Progenitor cell of endocrine pancreas (in vitro differentiated cells): ENCODE measurements at regions not wholly inside any gene's neighbourhood (a gene's known extent, or its start where the extent isn't known, plus 50 kb on each side); places are given as distances from the start of the nearest gene placed in this dataset.

Experiments used
- DNase-seq: peaks from one replicate; pipeline ENCODE4 v3.0.0; 2021; ENCODE audit warnings: low spot score; ENCODE audit not compliant: unreplicated experiment
- H3K27ac Mint-ChIP-seq: 2 replicates; pipeline ENCODE4 v1.8.0; 2021; ENCODE audit warnings: mild to moderate bottlenecking, moderate library complexity, mixed read lengths
- H3K27me3 Mint-ChIP-seq: 2 replicates; pipeline ENCODE4 v1.8.0; 2021; ENCODE audit warnings: mixed read lengths
- H3K36me3 Mint-ChIP-seq: 2 replicates; pipeline ENCODE4 v1.8.0; 2022; ENCODE audit warnings: mixed read lengths; ENCODE audit not compliant: insufficient read depth
- H3K4me1 Mint-ChIP-seq: 2 replicates; pipeline ENCODE4 v1.8.0; 2021; ENCODE audit warnings: low read depth, mixed read lengths
- H3K4me3 Mint-ChIP-seq: 2 replicates; pipeline ENCODE4 v1.8.0; 2021; ENCODE audit warnings: low read depth, mild to moderate bottlenecking, moderate library complexity, mixed read lengths
- H3K9me3 Mint-ChIP-seq: 2 replicates; pipeline ENCODE4 v1.8.0; 2021; ENCODE audit warnings: low read depth, mixed read lengths
- TF ChIP-seq, protein P1 (sequence below): fragments of 200-600 bp; sonication (generic); IDR thresholded peaks from one replicate; pipeline ENCODE4 v1.5.0; 2021; ENCODE audit warnings: antibody characterized with exemption, mild to moderate bottlenecking; ENCODE audit not compliant: unreplicated experiment

DNA sequence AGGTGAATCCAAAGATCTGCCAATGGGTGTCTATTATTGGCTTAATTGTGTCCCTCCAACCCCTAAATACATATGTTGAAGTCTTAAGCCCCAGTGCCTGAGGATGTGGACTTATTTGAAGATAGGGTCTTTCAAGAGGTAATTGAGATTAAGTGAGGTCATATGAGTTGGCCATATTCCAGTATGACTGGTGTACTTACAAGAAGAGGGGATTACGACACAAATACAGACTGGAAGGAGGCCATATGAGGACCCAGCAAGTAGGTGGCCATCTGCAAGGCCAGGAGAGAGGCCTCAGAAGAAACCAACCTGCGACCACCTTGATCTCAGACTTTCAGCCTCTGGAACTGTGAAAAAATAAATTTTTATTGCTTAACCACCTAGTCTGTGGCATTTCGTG, 121.1 kb upstream of the FN1 start:
- no peaks in the 10 kb centered on the region for H3K4me1 Mint-ChIP-seq
- no peaks in the 10 kb centered on the region for H3K36me3 Mint-ChIP-seq
- DNase-seq = no peak
- H3K4me3 Mint-ChIP-seq = no peak overlapping the region
- TF ChIP-seq, protein P1, sequence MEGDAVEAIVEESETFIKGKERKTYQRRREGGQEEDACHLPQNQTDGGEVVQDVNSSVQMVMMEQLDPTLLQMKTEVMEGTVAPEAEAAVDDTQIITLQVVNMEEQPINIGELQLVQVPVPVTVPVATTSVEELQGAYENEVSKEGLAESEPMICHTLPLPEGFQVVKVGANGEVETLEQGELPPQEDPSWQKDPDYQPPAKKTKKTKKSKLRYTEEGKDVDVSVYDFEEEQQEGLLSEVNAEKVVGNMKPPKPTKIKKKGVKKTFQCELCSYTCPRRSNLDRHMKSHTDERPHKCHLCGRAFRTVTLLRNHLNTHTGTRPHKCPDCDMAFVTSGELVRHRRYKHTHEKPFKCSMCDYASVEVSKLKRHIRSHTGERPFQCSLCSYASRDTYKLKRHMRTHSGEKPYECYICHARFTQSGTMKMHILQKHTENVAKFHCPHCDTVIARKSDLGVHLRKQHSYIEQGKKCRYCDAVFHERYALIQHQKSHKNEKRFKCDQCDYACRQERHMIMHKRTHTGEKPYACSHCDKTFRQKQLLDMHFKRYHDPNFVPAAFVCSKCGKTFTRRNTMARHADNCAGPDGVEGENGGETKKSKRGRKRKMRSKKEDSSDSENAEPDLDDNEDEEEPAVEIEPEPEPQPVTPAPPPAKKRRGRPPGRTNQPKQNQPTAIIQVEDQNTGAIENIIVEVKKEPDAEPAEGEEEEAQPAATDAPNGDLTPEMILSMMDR = no peak
- H3K27ac Mint-ChIP-seq = no peak overlapping the region
- H3K27me3 Mint-ChIP-seq = no peaks in the 10 kb centered on the region
- H3K9me3 Mint-ChIP-seq = peaks cover 17% of the 10 kb centered on the region

DNA sequence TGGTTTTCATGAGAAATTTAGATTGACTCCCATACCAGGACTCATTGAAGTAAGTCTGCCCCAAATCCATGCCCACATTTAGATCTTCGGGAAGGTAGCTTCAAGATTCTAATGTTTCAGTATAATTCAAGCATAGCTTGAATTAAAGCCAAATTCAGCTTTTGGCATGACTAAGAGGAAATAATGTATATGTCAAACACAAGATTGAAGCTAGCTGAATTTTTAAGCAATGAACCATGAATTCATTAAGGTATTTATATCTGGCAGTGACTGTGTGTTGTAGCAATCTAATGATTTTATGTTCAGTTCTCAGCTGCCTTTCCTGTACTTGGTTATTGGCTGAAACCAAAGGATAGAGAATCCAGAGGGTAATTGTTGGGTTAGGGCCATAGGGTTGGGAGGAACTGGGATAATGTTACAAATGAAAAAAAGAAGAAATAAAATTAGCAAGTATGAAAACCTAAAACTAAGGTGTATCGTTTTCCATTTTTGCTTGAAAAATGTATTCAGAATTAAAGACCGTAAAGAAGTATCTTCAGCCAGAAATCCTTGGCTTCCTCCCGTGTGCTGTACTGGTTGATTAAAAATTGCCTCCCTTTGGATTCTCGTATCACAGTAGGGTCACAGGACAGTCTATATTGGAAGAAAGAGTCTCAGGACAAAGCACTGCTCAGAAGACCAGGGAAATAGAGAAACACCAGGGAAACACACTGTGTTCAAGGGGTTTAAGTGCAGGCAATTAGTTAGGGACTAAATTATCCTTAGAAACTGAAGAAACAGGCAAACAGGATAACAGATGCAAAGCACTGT, 119.0 kb upstream of the FN1 start:
- H3K4me3 Mint-ChIP-seq = no peak overlapping the region
- no peak for DNase-seq
- no peaks in the 10 kb centered on the region for H3K4me1 Mint-ChIP-seq
- no peaks in the 10 kb centered on the region for H3K36me3 Mint-ChIP-seq
- TF ChIP-seq, protein P1 = no peak
- peaks cover 9% of the 10 kb centered on the region for H3K9me3 Mint-ChIP-seq
- no peaks in the 10 kb centered on the region for H3K27me3 Mint-ChIP-seq
- no peak overlapping the region for H3K27ac Mint-ChIP-seq

DNA sequence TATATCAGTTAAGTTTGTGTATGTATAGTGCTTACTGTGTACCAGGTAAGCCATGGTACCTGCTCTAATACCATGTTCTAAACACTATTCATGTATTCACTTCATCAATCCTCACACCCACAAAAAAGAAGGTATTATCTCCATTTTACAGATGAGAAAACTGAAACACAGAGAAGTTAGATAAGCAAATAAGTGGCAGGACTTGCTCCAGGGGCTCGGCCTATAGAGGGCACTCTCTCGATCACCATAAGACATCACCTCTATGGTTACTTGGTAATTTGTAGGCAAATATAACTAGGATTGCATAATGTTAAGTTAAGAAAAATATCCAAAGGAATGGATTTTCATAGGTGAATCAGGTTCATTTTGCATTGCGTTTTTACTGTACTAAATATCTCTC, 118.1 kb upstream of the FN1 start:
- Mint-ChIP-seq H3K9me3 (peaks cover 6% of the 10 kb centered on the region), H3K27ac (no peak overlapping the region), H3K4me3 (no peak overlapping the region), H3K36me3 (no peaks in the 10 kb centered on the region), H3K27me3 (no peaks in the 10 kb centered on the region), H3K4me1 (peaks cover 4% of the 10 kb centered on the region)
- TF ChIP-seq, protein P1 = no peak
- no peak for DNase-seq

DNA sequence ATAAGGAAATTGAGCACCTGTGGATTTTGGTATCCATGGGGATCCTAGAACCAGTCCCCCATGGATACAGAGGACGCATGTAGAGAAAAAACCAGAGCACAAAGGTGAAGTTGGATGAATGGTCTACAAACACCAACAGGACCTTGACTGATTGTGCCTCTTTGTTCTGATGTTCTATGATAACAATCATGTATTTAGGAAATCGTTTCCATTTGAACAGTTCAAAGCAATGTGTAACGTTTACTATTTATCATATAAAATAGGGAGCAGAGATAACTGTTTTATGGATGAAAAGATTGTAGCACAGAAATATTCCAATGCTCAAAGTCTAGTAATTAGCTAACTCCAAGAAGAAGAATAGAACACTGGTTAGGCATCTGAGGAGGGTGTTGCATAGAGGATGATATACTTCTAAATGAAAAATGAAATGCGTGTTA, 116.3 kb upstream of the FN1 start:
- no peaks in the 10 kb centered on the region for H3K36me3 Mint-ChIP-seq
- H3K27me3 Mint-ChIP-seq = no peaks in the 10 kb centered on the region
- peaks cover 7% of the 10 kb centered on the region for H3K4me1 Mint-ChIP-seq
- H3K27ac Mint-ChIP-seq = no peak overlapping the region
- H3K4me3 Mint-ChIP-seq = no peak overlapping the region
- H3K9me3 Mint-ChIP-seq = peaks cover 6% of the 10 kb centered on the region
- TF ChIP-seq, protein P1 = no peak
- DNase-seq = no peak

DNA sequence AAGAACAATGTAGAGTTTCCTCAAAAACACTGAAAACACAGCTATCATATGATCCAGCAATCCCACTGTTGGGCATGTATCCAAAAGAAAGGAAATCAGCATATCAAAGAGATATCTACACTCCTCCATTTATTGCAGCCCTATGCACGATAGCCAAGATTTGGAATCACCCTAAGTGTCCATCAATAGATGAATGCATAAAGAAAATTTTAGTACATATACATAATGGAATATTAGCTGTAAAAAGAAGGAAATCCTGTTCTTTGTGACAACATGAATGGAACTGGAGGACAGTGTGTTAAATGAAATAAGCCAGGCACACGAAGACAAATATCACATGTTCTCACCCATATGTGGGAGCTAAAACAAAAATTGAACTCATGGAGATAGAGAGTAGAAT, 114.5 kb upstream of the FN1 start:
- Mint-ChIP-seq H3K4me3 (no peak overlapping the region), H3K36me3 (no peaks in the 10 kb centered on the region), H3K4me1 (peaks cover 11% of the 10 kb centered on the region), H3K27me3 (no peaks in the 10 kb centered on the region), H3K9me3 (peaks cover 9% of the 10 kb centered on the region), H3K27ac (no peak overlapping the region)
- DNase-seq = no peak
- TF ChIP-seq, protein P1 = no peak
